GM21515 (cell line): ENCODE measurements at regions not wholly inside any gene's neighbourhood (a gene's known extent, or its start where the extent isn't known, plus 50 kb on each side); places are given as distances from the start of the nearest gene placed in this dataset.

Source experiments
- ATAC-seq: cut with Tn5 transposase; IDR thresholded peaks from one replicate; pipeline ENCODE4 v1.9.1; 2021; ENCODE audit not compliant: unreplicated experiment

DNA sequence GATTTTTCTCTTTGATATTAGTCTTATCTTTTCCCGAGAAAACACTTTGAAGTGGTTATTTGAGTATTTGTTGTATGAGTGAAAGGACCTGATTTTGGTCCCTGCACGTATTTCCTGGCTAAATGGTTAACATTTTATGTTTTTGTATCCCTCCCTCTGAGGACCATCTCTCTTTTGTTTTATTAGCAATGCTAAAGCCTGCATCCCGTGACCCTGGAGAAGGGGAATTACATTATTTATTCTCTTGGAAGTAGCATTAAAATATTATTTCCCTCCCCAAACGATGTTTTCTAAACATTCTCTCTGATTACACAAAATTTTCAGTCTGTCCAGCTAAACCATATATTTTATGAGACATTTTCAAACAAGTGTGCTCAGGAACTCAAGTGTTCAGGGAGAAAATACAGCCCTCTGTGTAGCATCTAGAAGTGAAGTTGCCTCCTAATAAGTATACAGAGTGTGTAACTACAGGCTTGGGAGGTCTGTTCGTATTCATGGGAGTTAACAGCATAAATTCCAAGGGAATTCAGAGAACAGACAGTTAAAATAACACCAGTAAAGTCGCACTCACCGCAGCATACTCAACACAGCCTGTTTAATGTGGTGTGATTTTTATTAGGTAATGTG, 163.8 kb upstream of the NPVF start:
- no peak for ATAC-seq

GRCh38 chr7:25392588-25393338, 164.5 kb upstream of the NPVF start:
- ATAC-seq = no peak

DNA sequence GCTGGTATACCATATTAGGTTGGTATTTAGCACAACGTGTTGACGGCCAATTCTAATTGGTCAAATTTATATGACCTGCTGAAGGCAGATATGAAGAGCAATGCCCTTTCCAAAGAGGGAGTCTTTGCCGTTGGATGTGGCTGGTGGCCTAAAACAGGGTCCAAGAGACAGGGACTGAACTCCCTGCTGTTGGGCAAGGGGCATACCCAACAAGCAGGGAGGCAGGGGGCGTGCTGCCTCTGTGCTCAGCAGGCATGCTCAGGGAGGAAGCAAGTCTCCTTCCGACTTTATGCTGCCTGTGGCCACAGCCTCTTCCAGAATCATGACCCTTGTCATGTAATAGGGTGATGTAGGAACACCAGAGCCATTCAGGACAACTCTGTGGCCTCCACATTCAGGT, 167.7 kb upstream of the NPVF start:
- ATAC-seq = no peak

DNA sequence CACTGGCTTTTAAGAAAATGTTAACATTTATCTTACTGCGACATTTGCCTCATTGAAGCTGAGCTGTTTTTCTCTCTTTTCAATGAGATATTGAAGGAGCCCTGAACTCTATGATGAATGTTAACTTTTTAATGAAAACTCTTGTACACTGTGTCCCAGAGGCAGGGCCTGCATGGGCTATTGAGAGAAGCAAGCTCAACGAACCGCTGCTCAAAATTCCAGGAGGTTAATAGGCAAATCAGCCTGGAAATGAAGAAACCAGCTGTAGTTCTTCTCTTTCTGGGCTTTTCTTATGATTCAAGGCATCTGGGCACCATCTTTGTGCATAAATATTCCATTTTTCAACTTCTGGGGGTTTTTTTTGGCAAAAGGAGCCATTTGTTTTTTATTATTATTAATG, 168.4 kb upstream of the NPVF start:
- ATAC-seq = no peak

DNA sequence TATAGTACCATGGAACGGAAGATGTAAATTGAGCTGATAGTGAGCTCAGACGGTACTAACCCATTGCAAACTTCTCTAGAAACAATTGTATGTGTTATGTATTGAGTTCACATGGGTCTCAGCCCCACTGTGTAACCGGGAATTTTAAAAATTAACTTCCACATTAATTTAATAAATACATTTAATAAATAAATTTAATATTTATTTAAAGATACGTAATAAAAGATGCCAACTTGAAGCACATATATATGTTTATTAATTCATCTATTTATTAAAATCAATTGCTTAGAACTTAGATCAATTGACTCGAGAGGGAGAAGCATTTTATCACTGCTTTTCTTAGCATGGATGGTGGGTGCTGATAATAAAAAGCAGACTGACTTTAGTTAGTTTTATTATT, 170.1 kb upstream of the NPVF start:
- ATAC-seq = no peak

- no peak for ATAC-seq
These were observed 170.9 kb upstream of the NPVF start for GRCh38 chr7:25399000-25399750.

DNA sequence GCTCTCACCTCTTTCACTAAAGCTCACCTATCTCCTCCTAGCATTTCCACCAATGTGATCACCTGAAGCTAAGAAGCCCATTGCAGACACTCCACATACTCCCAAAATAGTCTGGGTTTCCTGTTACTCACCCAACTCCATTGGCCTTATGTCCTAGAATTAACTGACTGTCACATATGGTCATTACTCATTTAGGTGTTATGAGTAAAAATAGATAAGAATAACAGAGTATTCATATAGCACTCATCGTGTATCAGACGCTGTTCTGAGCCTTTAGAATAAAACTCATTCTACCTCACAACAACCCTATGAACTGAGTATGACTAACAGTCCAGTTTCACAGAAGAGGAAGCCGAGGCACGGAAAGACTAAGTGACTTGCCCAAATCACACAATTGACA, 174.2 kb upstream of the NPVF start:
- no peak for ATAC-seq

DNA sequence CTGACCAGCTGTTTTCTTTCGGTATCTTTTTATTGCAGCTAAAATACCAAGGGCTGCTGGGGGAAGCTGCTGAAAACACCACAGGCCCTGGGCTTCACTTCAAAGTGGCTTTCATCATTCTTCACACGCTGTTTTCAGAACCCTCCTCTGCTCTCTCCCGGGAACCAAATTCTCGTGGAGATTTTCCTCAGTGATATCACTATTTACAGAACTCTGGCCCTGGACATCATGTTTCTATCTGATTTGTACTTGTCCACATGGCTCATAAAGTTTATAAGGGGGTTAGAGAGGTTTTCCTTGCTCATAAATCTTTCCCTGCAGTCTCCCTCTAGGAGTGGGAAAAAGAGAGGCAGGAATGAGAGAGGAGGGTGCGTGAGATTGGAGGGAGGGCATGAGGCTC, 177.4 kb upstream of the NPVF start:
- no peak for ATAC-seq

DNA sequence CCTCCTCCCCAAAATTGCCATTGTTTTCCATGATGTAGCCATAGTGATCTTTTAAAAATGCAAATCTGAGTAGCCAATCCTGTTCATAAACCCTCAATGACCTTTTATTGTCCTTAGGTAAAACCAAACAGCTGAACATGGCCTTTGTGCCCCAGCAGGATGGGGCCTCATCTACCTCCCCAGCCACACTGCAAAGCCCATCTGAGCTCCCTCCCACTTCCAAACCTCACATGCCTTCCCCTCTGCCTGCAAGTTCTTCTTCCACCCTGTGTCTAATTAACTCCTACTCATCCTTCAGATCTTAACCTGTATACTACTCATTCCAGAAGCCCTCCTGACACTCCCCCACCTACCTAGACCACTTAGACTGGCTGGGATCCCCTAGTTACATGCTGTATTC, 178.8 kb upstream of the NPVF start:
- ATAC-seq = no peak

- no peak for ATAC-seq
These were observed 179.9 kb upstream of the NPVF start for GRCh38 chr7:25408012-25408687.

GRCh38 chr7:25408876-25409275, 180.6 kb upstream of the NPVF start:
- no peak for ATAC-seq

GRCh38 chr7:25409897-25410636, 181.8 kb upstream of the NPVF start:
- no peak for ATAC-seq

DNA sequence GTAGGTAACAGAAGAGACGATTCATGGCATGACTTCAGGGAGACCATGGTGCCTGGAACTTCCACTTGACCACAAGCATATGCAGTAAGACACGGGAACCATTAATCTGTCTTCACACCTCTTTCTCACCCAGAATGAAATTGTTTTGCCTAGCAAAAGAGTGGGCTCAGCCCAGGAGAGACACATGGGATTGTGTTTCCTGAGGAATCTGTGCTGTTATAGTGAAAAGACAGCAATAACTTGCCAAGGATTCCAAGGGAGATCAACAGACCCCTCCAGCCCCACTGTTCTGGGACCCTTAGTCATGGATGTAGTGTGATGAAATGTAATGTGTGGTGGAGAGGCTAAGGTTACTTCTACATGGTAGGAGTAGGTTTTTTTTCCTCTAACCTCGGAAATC, 192.5 kb upstream of the NPVF start:
- no peak for ATAC-seq

DNA sequence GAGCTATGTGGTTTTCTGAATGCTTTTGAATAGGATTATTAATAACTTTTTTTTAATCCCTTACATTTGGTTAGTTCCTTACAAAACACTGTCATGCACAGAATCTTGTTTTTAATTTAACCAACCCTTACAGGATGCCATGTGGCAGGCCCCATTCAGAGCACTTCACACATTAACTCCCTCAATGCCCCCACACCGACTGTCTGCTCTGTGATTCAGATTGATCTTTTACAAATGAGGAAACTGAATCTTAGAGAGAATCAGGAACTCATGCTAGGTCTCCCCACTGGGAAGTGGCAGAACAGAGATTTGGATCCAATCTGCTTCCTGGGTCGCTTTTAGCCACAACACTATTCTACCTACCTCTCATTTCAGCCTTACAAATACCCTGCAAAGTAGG, 195.8 kb upstream of the NPVF start:
- no peak for ATAC-seq

DNA sequence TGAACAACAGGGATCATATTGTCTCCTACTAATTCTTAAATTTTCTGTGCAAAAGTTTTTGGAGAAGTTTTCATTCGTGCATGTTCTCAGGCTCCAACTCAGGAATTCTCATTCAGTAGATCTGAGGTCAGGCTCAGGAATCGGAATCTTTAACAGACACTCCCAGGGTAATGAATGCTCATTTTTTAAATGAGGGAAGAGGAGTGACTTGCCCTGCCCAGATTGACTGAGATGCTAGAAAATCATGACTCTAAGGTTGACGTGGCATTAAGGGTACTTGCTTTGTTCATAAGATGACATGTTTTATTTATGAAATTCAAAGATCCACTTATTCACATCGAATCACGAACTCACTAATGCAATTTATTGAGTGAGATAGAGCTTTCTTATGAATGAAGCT, 196.6 kb upstream of the NPVF start:
- ATAC-seq = no peak

DNA sequence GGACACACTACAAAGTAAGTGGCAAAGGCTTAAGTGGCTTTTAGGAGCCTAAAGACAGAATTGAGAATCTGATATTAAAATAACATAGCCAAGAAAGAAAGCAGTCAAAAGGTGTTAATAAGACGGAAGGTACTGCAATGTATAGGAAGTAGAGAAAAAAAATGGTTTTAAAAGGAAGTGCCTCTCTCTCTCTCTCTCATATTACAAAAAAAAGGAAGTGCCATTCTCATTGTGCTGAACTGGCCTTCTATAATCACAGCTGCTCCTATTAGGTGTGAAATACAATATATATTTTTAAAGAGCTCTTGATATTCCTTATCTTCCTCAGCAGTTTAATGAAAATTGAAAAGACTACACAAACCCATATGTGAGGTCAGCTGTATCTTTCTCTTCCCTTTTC, 199.4 kb upstream of the NPVF start:
- ATAC-seq = no peak

GRCh38 chr7:25429731-25430130, 201.4 kb upstream of the NPVF start:
- no peak for ATAC-seq

DNA sequence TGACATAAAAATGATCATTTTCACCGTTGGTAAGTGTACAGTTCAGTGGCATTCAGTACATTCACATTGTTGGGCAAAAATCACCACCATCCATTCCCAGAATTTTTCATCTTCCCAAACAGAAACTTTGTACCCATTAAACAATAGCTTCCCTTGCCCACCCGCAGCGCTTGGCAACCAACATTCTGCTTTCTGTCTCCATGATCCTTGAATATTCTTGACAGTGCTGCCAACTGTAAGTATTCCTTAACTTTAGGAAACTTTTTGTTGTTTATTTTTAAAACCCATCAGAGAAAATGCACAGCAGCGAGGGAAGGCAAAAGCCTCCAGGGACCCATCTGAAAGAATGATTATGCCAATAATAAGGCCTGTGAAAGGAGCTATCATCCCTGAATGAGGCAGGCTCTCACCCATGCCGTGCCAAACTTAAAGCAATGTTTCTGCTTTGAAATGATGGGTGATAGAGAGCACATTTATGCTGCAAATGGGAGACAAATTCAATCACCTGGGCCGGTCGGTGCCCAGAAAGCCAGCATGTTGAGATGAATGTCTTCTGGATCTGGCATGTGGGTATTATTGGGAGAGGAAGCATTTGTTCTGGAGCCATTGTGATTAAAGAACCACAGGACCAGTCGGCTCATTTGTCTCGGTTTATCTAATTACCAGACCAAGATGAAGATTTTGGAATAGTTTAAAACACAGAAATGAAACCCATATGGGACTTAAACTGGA, 202.1 kb upstream of the NPVF start:
- no peak for ATAC-seq

DNA sequence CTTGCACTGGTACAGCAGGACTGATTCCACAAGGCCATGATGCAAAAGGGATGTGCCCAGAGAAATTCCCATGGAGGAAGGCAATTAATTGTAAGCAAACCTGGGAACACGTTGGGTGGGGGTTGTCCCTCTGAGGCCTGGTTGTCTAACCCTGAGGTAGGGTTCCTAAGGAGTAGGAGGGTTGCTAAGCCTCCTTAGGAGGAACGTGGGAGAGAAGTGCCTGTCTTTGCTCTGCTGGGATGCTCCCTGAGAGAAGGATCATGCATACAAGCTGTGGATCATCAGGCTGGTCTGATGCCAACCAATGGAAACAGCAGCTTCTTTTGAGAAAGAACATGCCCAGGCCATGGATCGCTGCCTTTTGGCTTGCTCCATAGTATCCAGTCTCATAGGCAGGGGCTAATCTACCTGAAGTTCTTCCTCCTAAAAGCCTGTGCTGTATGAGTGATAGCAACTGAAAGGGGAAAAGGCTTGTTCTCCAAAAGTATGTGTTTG, 203.7 kb upstream of the NPVF start:
- ATAC-seq = no peak

DNA sequence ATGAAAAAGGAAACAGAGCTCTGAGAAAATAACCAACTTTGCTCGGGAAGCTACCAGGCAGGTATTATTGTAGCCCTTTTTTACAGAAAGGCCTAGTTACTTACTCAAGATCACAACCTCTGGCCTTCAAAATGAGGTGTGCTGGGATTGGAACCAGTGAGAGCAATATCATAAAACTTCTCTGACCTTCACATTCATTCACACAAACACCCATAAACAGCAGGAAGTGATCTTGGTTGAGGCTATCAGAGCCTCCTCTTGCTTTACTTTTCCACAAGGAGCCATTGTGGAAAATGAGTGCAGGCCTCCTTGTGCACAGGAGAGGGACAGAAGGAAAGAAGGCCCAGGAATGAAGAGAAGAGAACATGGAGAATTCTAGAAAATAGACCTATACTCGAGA, 204.5 kb upstream of the NPVF start:
- no peak for ATAC-seq
